ENCODE measurements at regions not wholly inside any gene's neighbourhood (a gene's known extent, or its start where the extent isn't known, plus 50 kb on each side); places are given as distances from the start of the nearest gene placed in this dataset.

- BruUV-seq (replicated peaks) = no TSS peak
- TF ChIP-seq, protein P1, sequence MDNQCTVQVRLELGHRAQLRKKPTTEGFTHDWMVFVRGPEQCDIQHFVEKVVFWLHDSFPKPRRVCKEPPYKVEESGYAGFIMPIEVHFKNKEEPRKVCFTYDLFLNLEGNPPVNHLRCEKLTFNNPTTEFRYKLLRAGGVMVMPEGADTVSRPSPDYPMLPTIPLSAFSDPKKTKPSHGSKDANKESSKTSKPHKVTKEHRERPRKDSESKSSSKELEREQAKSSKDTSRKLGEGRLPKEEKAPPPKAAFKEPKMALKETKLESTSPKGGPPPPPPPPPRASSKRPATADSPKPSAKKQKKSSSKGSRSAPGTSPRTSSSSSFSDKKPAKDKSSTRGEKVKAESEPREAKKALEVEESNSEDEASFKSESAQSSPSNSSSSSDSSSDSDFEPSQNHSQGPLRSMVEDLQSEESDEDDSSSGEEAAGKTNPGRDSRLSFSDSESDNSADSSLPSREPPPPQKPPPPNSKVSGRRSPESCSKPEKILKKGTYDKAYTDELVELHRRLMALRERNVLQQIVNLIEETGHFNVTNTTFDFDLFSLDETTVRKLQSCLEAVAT (IDR thresholded peaks at IDR 0.05) = peak; percentile 24; the same call in 1 of the 2 replicates
- no peak for TF ChIP-seq WRNIP1 (IDR thresholded peaks at IDR 0.05; ENCODE audit: borderline replicate concordance, low read depth, low read length)
- TF ChIP-seq MYB (IDR thresholded peaks at IDR 0.05; ENCODE audit: borderline replicate concordance, low read depth, low read length) = no peak
- no peak for TF ChIP-seq E2F8 (IDR thresholded peaks at IDR 0.05; ENCODE audit: low read depth, partially characterized antibody)
- no peak for TF ChIP-seq TAF1 (IDR thresholded peaks at IDR 0.05; ENCODE audit: borderline replicate concordance, low read depth, low read length)
- TF ChIP-seq CEBPB (IDR thresholded peaks at IDR 0.05; ENCODE audit: borderline replicate concordance in 1 of 2, low read depth in 2 of 2, low read length in 2 of 2) = no peak
- TF ChIP-seq GABPA (IDR thresholded peaks at IDR 0.05; ENCODE audit: low read depth) = no peak
- no peak for TF ChIP-seq CHD1 (IDR thresholded peaks at IDR 0.05; ENCODE audit: low read depth, low read length)
- TF ChIP-seq IKZF1 (conservative IDR thresholded peaks at IDR 0.05) = 0 out of 2 replicates have a peak, but pooled peaks have one; percentile 1
- TF ChIP-seq RB1 (IDR thresholded peaks at IDR 0.05; ENCODE audit: borderline replicate concordance) = no peak
- intact Hi-C loops (cut with micrococcal nuclease; ENCODE audit: unreplicated experiment) (loop anchor here (10.0 kb wide), 2 partner anchors 309 to 429 kb away; partner anchors contain the start of gene RBM23), in situ Hi-C loops (cut with MboI) (no loop called here)
- H3K4me3 ChIP-seq = no peak overlapping the region; the same call in 1 of the 2 replicates
- POLR2A ChIA-PET = interaction anchor here (0.6 to 35.4 kb wide), 10 partner anchors 2 to 1092 kb away, joined by 3 to 875 read pairs (median 4); no protein-coding TSS in a partner anchor
- no peak overlapping the region for H2AFZ ChIP-seq (ENCODE audit: control insufficient read depth, low read depth, low read length)
- no peaks in the 10 kb centered on the region for H3K9me3 ChIP-seq (replicated peaks; ENCODE audit: control insufficient read depth, insufficient read depth, low read length)
- no peak for FAIRE-seq
- H4K20me1 ChIP-seq (ENCODE audit: control insufficient read depth, insufficient read depth) = no peaks in the 10 kb centered on the region
- no peak for ATAC-seq
- H3K27ac ChIP-seq (ENCODE audit: control insufficient read depth, insufficient read depth) = peak overlapping the region; percentile 98
- H3K27me3 ChIP-seq (replicated peaks in 1 of 2; ENCODE audit: control insufficient read depth in 2 of 2, insufficient read depth in 2 of 2, low read length in 1 of 2) = no peaks in the 10 kb centered on the region
- H3K79me2 ChIP-seq (ENCODE audit: control insufficient read depth, insufficient read depth, low read length) = peaks cover 80% of the 10 kb centered on the region
- SMC1A ChIA-PET (ENCODE audit: uncharacterized antibody, unreplicated experiment) = interaction anchor here (0.8 to 31.5 kb wide), 11 partner anchors 10 to 110 kb away, joined by 3 to 912 read pairs (median 10); no protein-coding TSS in a partner anchor
- no peak for DNase-seq (ENCODE audit: low read depth, low spot score)
- H3K4me2 ChIP-seq (ENCODE audit: control insufficient read depth, insufficient read depth) = peak overlapping the region; percentile 49
- 55% methylated on average over 6 of the region's 6 CpGs for WGBS (ENCODE audit: insufficient coverage, insufficient replicate concordance, low lambda C conversion rate, missing lambda C conversion rate)
- peaks cover 83% of the 10 kb centered on the region for H3K4me1 ChIP-seq (ENCODE audit: control insufficient read depth, insufficient read depth, low read length)
- RAD21 ChIA-PET (ENCODE audit: unreplicated experiment) = interaction anchor here (1.0 to 27.9 kb wide), 11 partner anchors 10 to 102 kb away, joined by 3 to 797 read pairs (median 13); no protein-coding TSS in a partner anchor
- H3K36me3 ChIP-seq (ENCODE audit: control insufficient read depth in 2 of 2, insufficient read depth in 2 of 2, low read length in 1 of 2) = no peaks in the 10 kb centered on the region
- peak overlapping the region; percentile 93 for H3K9ac ChIP-seq (ENCODE audit: control insufficient read depth, insufficient read depth, low read length)
- CTCF ChIA-PET = interaction anchor here (0.7 to 4.3 kb wide), 14 partner anchors 10 to 101 kb away, joined by 3 to 18 read pairs (median 4); no protein-coding TSS in a partner anchor
These were observed 103.4 kb downstream of the DAD1 start for GRCh38 chr14:22485649-22486048.
